K562 (cell line): ENCODE measurements at regions not wholly inside any gene's neighbourhood (a gene's known extent, or its start where the extent isn't known, plus 50 kb on each side); places are given as distances from the start of the nearest gene placed in this dataset.

Experiments used
- ZBTB1 ChIP-seq: sonication (generic); formaldehyde crosslinking; IDR thresholded peaks from 2 replicates; pipeline ENCODE4 v1.8.1; 2023; ENCODE audit warnings: missing genetic modification reagents, low read depth, mild to moderate bottlenecking, borderline replicate concordance
- ZBTB26 ChIP-seq: fragments of 450-650 bp; formaldehyde crosslinking; IDR thresholded peaks from 2 replicates; pipeline ENCODE4 v1.4.0; 2022; ENCODE audit warnings: missing genetic modification characterization
- ZNF584 ChIP-seq: fragments of 200-800 bp; sonication (Bioruptor generic); IDR thresholded peaks from 2 replicates; pipeline ENCODE4 v1.6.1; 2016; ENCODE audit warnings: low read depth, mild to moderate bottlenecking, missing genetic modification characterization, missing compliant biosample characterization
- TF ChIP-seq, protein P1 (sequence below): IDR thresholded peaks from 2 replicates; pipeline ENCODE4 v1.6.1; 2012; ENCODE audit warnings: low read depth, low read length, improper control_type of control experiment, borderline replicate concordance
- TF ChIP-seq, protein P2 (sequence below): fragments of 250-450 bp; sonication (Bioruptor Pico); IDR thresholded peaks from 2 replicates; pipeline ENCODE4 v1.5.0; 2021; ENCODE audit warnings: mild to moderate bottlenecking, moderate library complexity

- TF ChIP-seq, protein P1, sequence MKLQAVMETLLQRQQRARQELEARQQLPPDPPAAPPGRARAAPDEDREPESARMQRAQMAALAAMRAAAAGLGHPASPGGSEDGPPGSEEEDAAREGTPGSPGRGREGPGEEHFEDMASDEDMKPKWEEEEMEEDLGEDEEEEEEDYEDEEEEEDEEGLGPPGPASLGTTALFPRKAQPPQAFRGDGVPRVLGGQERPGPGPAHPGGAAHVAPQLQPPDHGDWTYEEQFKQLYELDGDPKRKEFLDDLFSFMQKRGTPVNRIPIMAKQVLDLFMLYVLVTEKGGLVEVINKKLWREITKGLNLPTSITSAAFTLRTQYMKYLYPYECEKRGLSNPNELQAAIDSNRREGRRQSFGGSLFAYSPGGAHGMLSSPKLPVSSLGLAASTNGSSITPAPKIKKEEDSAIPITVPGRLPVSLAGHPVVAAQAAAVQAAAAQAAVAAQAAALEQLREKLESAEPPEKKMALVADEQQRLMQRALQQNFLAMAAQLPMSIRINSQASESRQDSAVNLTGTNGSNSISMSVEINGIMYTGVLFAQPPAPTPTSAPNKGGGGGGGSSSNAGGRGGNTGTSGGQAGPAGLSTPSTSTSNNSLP, result no peak
- TF ChIP-seq ZBTB26 (CRISPR knock-in tag) (no peak), ZNF584 (CRISPR knock-in tag) (no peak), ZBTB1 (no peak)
- TF ChIP-seq, protein P2, sequence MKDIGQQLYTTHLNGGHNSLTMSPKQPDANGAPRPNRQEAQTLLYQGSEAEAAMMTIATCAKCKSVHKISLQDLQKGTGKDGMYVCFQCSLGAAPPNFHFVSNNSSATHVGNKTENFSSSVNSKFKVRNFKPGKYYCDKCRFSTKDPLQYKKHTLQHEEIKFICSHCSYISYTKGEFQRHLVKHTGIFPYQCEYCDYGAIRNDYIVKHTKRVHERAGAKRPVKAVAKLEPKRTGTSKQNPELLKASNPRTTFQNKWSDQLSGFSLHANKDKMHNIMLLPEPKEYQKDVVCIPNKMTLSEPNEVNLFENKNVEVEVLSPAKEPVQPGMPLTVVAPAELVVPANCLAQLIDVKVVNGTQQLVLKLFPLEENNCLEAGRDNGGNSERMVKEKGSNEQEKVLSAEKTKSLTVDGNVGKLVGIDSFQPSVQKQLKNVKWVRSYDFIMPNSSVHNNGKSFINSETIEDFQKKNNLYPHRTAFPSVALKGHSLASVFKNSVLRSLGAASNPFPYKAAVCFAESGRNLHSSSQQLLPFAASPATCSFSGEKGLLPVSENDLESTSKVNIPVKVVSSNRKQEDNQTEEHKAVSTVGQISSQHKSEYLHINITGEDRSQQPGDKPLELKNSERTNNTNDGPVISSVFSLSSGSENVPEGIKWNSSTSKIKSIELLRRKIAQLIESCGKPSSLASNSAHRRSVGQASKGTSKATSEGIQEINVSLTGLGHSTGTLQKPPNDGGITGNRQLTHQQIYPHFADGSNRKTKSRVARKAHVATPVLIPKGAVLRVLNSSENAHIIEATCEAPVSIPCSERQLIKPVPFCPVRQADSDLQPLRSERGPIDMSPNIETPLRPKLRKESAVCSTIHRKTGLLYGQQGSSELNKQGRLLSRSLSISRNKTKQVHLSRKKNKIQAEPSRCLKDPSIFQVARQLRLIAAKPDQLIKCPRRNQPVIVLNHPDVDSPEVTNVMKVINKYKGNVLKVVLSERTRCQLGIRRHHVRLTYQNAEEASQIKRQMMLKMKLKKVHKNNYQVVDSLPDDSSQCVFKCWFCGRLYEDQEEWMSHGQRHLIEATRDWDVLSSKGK (CRISPR knock-in tag), result no peak
These were observed 417.9 kb upstream of the GCFC2 start (continued) for GRCh38 chr2:76128622-76129021.
